Loucy (cell line): ENCODE measurements at regions not wholly inside any gene's neighbourhood (a gene's known extent, or its start where the extent isn't known, plus 50 kb on each side); places are given as distances from the start of the nearest gene placed in this dataset.

Experiments
- H2AFZ ChIP-seq: fragments of 200-600 bp; sonication (generic); 2 replicates; pipeline ENCODE4 v1.6.0; 2016; ENCODE audit warnings: antibody characterized with exemption, mild to moderate bottlenecking, low read length, moderate library complexity
- H3F3A ChIP-seq: fragments of 200-600 bp; 2 replicates; pipeline ENCODE4 v1.6.0; 2016; ENCODE audit warnings: antibody characterized with exemption, low read depth, mild to moderate bottlenecking
- H3K27me3 ChIP-seq: fragments of 200-600 bp; sonication (generic); 2 replicates; pipeline ENCODE4 v1.6.1; 2014; ENCODE audit warnings: low read length, mild to moderate bottlenecking; ENCODE audit not compliant: insufficient read depth, poor library complexity, severe bottlenecking
- H3K36me3 ChIP-seq: fragments of 200-600 bp; sonication (generic); 2 replicates; pipeline ENCODE4 v1.6.1; 2016; ENCODE audit warnings: low read length; ENCODE audit not compliant: insufficient read depth
- H3K4me1 ChIP-seq: fragments of 200-600 bp; sonication (generic); 2 replicates; pipeline ENCODE4 v1.5.1; 2014; ENCODE audit warnings: low read length, mild to moderate bottlenecking; ENCODE audit not compliant: insufficient read depth, poor library complexity, severe bottlenecking
- H3K4me2 ChIP-seq: fragments of 200-600 bp; sonication (generic); 2 replicates; pipeline ENCODE4 v1.6.0; 2014; ENCODE audit warnings: antibody characterized with exemption, low read length, low read depth, mild to moderate bottlenecking; ENCODE audit not compliant: poor library complexity, severe bottlenecking
- H3K4me3 ChIP-seq: fragments of 200-600 bp; sonication (generic); 2 replicates; pipeline ENCODE4 v1.5.1; 2014; ENCODE audit warnings: low read length, mild to moderate bottlenecking, mixed read lengths; ENCODE audit not compliant: poor library complexity, severe bottlenecking
- H3K79me2 ChIP-seq: fragments of 200-600 bp; sonication (generic); 2 replicates; pipeline ENCODE4 v1.6.1; 2014; ENCODE audit warnings: low read length; ENCODE audit not compliant: insufficient read depth
- H3K9ac ChIP-seq: fragments of 200-600 bp; sonication (generic); 2 replicates; pipeline ENCODE4 v1.6.0; 2014; ENCODE audit warnings: mild to moderate bottlenecking, low read depth, low read length, moderate library complexity; ENCODE audit not compliant: poor library complexity, severe bottlenecking
- H3K9me2 ChIP-seq: fragments of 200-600 bp; sonication (generic); replicated peaks from 2 replicates; pipeline ENCODE4 v1.6.1; 2016; ENCODE audit warnings: low read depth, low read length, mixed read lengths
- H3K9me3 ChIP-seq: fragments of 200-600 bp; sonication (generic); 2 replicates; pipeline ENCODE4 v1.6.1; 2014; ENCODE audit warnings: mild to moderate bottlenecking, antibody characterized with exemption, low read length, low read depth; ENCODE audit not compliant: insufficient read depth
- H4K20me1 ChIP-seq: fragments of 200-600 bp; sonication (generic); 2 replicates; pipeline ENCODE4 v1.6.0; 2014; ENCODE audit warnings: antibody characterized with exemption, low read length, mild to moderate bottlenecking; ENCODE audit not compliant: insufficient read depth, poor library complexity, severe bottlenecking
- EZH2phosphoT487 ChIP-seq: fragments of 200-600 bp; IDR thresholded peaks from 2 replicates; pipeline ENCODE4 v1.6.1; 2018; ENCODE audit warnings: antibody characterized with exemption, mild to moderate bottlenecking, moderate library complexity, borderline replicate concordance
- TF ChIP-seq, protein P1 (sequence below): fragments of 200-600 bp; sonication (generic); conservative IDR thresholded peaks from 2 replicates; pipeline ENCODE4 v1.5.1; 2014; ENCODE audit warnings: mild to moderate bottlenecking, antibody characterized with exemption, low read length

DNA sequence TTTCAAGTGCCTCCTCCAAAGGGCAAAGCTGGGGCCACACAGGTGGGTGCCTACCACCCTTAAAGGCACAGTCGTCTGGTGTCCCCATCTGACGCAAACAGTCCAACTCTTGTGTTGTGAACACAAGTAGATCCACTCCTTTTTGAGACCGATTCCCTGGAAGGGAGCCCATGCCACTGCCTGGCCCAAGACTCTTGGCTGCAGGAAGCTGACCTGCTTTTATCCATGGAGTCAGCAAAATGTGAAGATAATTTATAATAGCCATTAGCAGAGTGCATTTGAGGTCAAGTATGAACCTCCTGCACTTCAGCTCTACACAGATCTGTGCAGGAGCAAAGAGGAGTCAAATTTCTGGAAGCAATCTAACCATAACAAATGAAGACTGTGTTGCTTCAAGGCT lies 68.5 kb downstream of the ADM start:
- no peaks in the 10 kb centered on the region for H4K20me1 ChIP-seq
- no peak overlapping the region for H2AFZ ChIP-seq
- no peak overlapping the region for H3K9ac ChIP-seq
- H3K9me3 ChIP-seq: no peaks in the 10 kb centered on the region
- no peaks in the 10 kb centered on the region for H3K9me2 ChIP-seq
- H3K4me2 ChIP-seq: no peak overlapping the region
- no peaks in the 10 kb centered on the region for H3K79me2 ChIP-seq
- no peaks in the 10 kb centered on the region for H3K27me3 ChIP-seq
- no peak for TF ChIP-seq EZH2phosphoT487
- TF ChIP-seq, protein P1, sequence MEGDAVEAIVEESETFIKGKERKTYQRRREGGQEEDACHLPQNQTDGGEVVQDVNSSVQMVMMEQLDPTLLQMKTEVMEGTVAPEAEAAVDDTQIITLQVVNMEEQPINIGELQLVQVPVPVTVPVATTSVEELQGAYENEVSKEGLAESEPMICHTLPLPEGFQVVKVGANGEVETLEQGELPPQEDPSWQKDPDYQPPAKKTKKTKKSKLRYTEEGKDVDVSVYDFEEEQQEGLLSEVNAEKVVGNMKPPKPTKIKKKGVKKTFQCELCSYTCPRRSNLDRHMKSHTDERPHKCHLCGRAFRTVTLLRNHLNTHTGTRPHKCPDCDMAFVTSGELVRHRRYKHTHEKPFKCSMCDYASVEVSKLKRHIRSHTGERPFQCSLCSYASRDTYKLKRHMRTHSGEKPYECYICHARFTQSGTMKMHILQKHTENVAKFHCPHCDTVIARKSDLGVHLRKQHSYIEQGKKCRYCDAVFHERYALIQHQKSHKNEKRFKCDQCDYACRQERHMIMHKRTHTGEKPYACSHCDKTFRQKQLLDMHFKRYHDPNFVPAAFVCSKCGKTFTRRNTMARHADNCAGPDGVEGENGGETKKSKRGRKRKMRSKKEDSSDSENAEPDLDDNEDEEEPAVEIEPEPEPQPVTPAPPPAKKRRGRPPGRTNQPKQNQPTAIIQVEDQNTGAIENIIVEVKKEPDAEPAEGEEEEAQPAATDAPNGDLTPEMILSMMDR: no peak
- no peak overlapping the region for H3K4me3 ChIP-seq
- no peaks in the 10 kb centered on the region for H3K36me3 ChIP-seq
- H3F3A ChIP-seq: no peaks in the 10 kb centered on the region
- H3K4me1 ChIP-seq: peaks cover 13% of the 10 kb centered on the region

DNA sequence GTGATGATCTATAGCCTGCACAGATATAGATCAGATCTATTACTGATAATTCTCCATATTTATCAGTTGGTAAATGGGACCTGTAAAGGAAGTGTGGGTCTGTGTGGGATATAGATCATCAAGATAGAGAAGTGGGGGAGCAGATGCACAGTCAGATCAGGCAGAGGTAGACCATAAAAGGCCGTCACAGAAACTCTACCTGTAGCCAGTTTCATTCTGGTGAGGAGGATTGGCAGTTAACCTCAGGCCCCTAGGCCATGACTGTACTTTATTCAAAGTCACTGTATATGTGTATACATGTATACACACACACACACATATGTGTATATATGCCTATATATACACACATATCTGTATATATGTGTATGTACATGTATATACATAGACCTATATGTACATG lies 69.1 kb downstream of the ADM start:
- peaks cover 13% of the 10 kb centered on the region for H3K4me1 ChIP-seq
- no peaks in the 10 kb centered on the region for H3K36me3 ChIP-seq
- peak overlapping the region; percentile 6 for H3K4me2 ChIP-seq
- H3K9me2 ChIP-seq: no peaks in the 10 kb centered on the region
- no peak overlapping the region for H3K9ac ChIP-seq
- H3F3A ChIP-seq: no peaks in the 10 kb centered on the region
- no peaks in the 10 kb centered on the region for H3K9me3 ChIP-seq
- no peaks in the 10 kb centered on the region for H3K27me3 ChIP-seq
- TF ChIP-seq, protein P1: no peak
- TF ChIP-seq EZH2phosphoT487: no peak
- H4K20me1 ChIP-seq: no peaks in the 10 kb centered on the region
- H3K4me3 ChIP-seq: no peak overlapping the region
- no peak overlapping the region for H2AFZ ChIP-seq
- H3K79me2 ChIP-seq: no peaks in the 10 kb centered on the region

- no peaks in the 10 kb centered on the region for H3F3A ChIP-seq
- no peaks in the 10 kb centered on the region for H3K9me3 ChIP-seq
- no peak overlapping the region for H3K4me2 ChIP-seq
- peaks cover 13% of the 10 kb centered on the region for H3K4me1 ChIP-seq
- H4K20me1 ChIP-seq: no peaks in the 10 kb centered on the region
- no peak overlapping the region for H3K4me3 ChIP-seq
- H3K36me3 ChIP-seq: no peaks in the 10 kb centered on the region
- TF ChIP-seq EZH2phosphoT487: no peak
- TF ChIP-seq, protein P1: no peak
- no peaks in the 10 kb centered on the region for H3K27me3 ChIP-seq
- H3K9me2 ChIP-seq: no peaks in the 10 kb centered on the region
- no peak overlapping the region for H2AFZ ChIP-seq
- no peak overlapping the region for H3K9ac ChIP-seq
- no peaks in the 10 kb centered on the region for H3K79me2 ChIP-seq
Observed at GRCh38 chr11:10374386-10374785, 69.5 kb downstream of the ADM start.
